ENCODE measurements at regions not wholly inside any gene's neighbourhood (a gene's known extent, or its start where the extent isn't known, plus 50 kb on each side); places are given as distances from the start of the nearest gene placed in this dataset.
A peak's percentile ranks its signal among the peaks of the same experiment; 100 is the strongest.

- no peak for TF ChIP-seq CTCF (IDR thresholded peaks at IDR 0.05; ENCODE audit: borderline replicate concordance)
- intact Hi-C loops (cut with micrococcal nuclease), result no loop called here
- peaks cover 23% of the 10 kb centered on the region for H3K4me1 ChIP-seq
- no peaks in the 10 kb centered on the region for H3K27me3 ChIP-seq (ENCODE audit: low read depth)
- no peaks in the 10 kb centered on the region for H3K9me3 ChIP-seq (replicated peaks)
- peak overlapping the region; percentile 47 for H3K27ac ChIP-seq (replicated peaks)
- no peaks in the 10 kb centered on the region for H3K36me3 ChIP-seq
- no peak for DNase-seq
- H3K4me3 ChIP-seq, result peak overlapping the region; percentile 5
Measured at GRCh38 chr6:14656078-14656521, 538.5 kb downstream of the CD83 start.

GRCh38 chr6:14656649-14657048, 539.1 kb downstream of the CD83 start:
- TF ChIP-seq CTCF (IDR thresholded peaks at IDR 0.05; ENCODE audit: borderline replicate concordance), result no peak
- Histone ChIP-seq H3K9me3 (replicated peaks) (no peaks in the 10 kb centered on the region), H3K4me3 (no peak overlapping the region), H3K27ac (replicated peaks) (no peak overlapping the region), H3K27me3 (ENCODE audit: low read depth) (no peaks in the 10 kb centered on the region), H3K4me1 (peaks cover 23% of the 10 kb centered on the region), H3K36me3 (no peaks in the 10 kb centered on the region)
- DNase-seq, result no peak
- intact Hi-C loops (cut with micrococcal nuclease), result no loop called here

- Histone ChIP-seq H3K36me3 (no peaks in the 10 kb centered on the region), H3K27me3 (ENCODE audit: low read depth) (no peaks in the 10 kb centered on the region), H3K4me1 (peaks cover 23% of the 10 kb centered on the region), H3K27ac (replicated peaks) (no peak overlapping the region), H3K4me3 (no peak overlapping the region), H3K9me3 (replicated peaks) (no peaks in the 10 kb centered on the region)
- intact Hi-C loops (cut with micrococcal nuclease), result no loop called here
- TF ChIP-seq CTCF (IDR thresholded peaks at IDR 0.05; ENCODE audit: borderline replicate concordance), result no peak
- DNase-seq, result no peak
Measured at GRCh38 chr6:14658030-14658429, 540.5 kb downstream of the CD83 start.

DNA sequence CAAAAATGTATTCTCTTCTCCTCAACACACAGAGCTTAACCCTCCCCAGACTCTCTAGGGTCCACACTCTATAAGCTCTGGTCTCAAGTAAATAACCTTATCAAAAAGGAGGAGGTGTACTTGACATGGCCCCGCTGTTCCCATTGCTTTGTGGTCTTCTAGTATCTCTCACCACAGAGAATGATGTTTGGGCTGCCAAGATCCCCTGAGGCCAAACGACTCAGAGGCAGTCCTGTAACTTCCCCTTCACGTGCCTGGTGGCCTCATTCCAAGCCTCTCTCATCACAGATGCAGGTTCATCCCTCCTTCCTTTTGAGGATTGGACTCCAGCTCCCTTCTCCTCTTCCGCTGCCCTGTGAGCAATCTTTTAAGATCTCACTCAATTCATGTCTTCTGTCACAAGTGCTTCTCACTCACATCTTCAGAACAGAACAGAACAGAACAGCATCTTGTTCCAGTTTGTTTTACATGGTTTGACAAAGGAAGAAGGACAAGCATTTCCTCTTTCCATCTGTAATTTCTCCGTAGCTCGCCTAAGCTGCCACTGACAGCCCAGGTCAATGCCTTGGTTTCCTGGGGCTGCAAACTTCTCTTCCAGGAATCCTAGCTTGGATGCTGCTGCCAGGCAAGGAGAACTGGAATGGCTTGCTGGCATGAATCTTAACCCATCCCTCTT, 541.5 kb downstream of the CD83 start:
- intact Hi-C loops (cut with micrococcal nuclease), result no loop called here
- TF ChIP-seq CTCF (IDR thresholded peaks at IDR 0.05; ENCODE audit: borderline replicate concordance), result no peak
- Histone ChIP-seq H3K36me3 (no peaks in the 10 kb centered on the region), H3K4me1 (peaks cover 23% of the 10 kb centered on the region), H3K4me3 (no peak overlapping the region), H3K27me3 (ENCODE audit: low read depth) (no peaks in the 10 kb centered on the region), H3K27ac (replicated peaks) (no peak overlapping the region), H3K9me3 (replicated peaks) (no peaks in the 10 kb centered on the region)
- DNase-seq, result no peak

GRCh38 chr6:14659841-14660240, 542.3 kb downstream of the CD83 start:
- DNase-seq, result no peak
- Histone ChIP-seq H3K9me3 (replicated peaks) (no peaks in the 10 kb centered on the region), H3K4me3 (no peak overlapping the region), H3K27me3 (ENCODE audit: low read depth) (no peaks in the 10 kb centered on the region), H3K27ac (replicated peaks) (no peak overlapping the region), H3K4me1 (peaks cover 23% of the 10 kb centered on the region), H3K36me3 (no peaks in the 10 kb centered on the region)
- intact Hi-C loops (cut with micrococcal nuclease), result no loop called here
- no peak for TF ChIP-seq CTCF (IDR thresholded peaks at IDR 0.05; ENCODE audit: borderline replicate concordance)
